GM20431 (cell line): ENCODE measurements at regions not wholly inside any gene's neighbourhood (a gene's known extent, or its start where the extent isn't known, plus 50 kb on each side); places are given as distances from the start of the nearest gene placed in this dataset.
"Not testable (repeated sequence)": the region's sequence is repeated elsewhere in the genome, so short reads cannot be mapped to it uniquely, and the experiment has no call there.

ENCODE experiments used
- in situ Hi-C: fragments of 300-500 bp; cut with MseI, MboI; formaldehyde crosslinking; loops from one replicate; pipeline ENCODE4 v1.15.0; 2020; ENCODE audit warnings: low sequenced_read_pairs; ENCODE audit not compliant: unreplicated experiment

GRCh38 chr7:97234494-97234893, 117.0 kb downstream of the SDHAF3 start:
- in situ Hi-C loops, result not testable (repeated sequence)

- in situ Hi-C loops, result no loop called here
Observed at GRCh38 chr7:97246317-97246716, 128.8 kb downstream of the SDHAF3 start.

- in situ Hi-C loops, result not testable (repeated sequence)
Observed at GRCh38 chr7:97258187-97258586, 140.7 kb downstream of the SDHAF3 start.

GRCh38 chr7:97269741-97270140, 152.2 kb downstream of the SDHAF3 start:
- in situ Hi-C loops, result no loop called here

DNA sequence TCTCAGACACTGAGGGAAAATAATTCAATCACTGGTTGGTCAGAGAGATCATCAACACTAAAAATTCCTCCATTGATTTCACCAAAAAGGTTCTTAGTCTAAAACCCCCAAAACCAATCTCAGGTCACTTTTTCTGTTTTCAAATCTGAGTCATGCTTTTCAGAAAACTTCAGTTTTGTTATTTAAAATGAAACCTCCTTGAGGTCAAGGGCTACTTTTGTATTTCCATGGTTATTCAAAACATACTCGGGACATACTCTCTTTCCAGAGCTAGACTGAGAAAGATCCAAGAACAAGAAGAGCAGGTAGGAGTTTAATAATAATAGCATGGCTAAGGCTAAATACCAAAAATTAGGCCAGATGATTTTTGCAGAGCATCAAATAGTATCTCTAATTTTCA, 152.8 kb downstream of the SDHAF3 start:
- in situ Hi-C loops, result no loop called here

DNA sequence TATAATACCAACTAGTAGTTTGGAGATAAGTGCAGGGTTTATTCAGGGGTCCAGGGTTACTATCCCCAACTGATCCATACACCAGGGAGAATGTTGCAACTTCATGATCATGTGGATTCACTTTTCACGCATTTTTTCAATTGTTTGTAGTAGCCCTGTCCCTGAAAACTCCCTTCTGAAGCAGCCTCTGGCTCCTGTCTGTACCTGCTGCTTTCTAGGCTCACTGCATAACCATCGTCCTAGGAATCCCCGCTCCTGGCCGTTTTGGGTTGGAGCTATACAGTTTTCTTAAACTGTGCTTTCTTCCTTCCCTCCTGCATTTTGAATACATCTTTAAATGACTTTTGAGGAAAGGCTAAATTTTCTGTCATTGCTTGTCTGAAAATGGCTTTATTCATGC, 154.1 kb downstream of the SDHAF3 start:
- in situ Hi-C loops, result no loop called here

DNA sequence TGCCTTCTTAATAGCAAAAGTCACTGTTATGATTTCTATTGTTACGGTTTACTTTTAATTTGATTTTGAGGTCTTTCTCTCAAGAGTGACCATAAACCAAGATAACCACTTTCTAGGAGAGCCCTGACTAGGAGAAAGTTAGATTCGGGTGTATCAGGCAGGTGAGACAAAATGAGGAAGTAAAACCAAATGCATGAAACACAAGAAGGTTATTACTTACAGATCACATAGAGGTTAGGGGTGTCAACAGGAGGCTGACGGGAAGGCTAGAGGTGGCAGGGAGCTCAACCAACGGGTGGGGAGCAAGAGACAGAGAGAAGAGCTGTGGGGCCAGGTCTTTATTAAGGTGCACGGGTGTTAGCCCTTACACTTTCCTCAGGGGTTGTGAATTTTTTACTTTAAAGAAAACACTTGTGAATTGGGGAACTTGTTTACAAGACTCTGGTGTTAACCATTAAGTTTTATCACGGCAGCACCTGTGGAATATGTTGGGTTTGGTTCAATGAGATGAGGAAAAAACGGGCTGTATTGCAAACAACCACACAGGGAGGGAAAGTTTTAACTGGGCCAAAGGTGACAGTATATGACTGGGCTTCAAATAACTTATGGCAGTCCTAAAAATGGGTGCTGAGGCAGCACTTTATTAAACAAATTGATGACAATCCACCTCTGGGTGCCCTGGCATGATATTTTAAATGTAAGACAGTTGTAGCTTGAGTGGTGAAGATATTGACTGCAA, 154.9 kb downstream of the SDHAF3 start:
- in situ Hi-C loops, result no loop called here

- in situ Hi-C loops, result loop anchor here (25.0 kb wide), 1 partner anchor 112 kb away; no protein-coding TSS in a partner anchor
Observed at GRCh38 chr7:97275475-97275874, 158.0 kb downstream of the SDHAF3 start.

DNA sequence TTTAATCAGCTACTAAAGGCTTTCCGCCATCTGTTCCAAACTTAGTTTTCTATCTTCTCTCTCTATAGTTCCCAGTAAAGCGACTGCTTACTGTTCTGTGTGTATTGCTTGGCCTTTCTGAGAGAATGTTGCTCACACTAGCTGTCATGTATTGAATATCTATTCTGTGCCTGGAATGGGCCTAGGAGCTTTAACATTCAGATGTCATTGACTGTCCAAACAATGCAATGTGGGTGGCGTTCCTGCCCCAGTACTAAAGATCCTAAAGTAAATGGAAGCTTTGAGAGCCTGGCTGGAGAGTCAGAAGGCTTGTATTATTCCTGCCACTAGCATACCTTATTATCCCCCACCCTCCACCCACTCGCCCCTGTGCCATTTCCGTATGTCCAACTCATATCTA, 163.5 kb downstream of the SDHAF3 start:
- in situ Hi-C loops, result loop anchor here (25.0 kb wide), 1 partner anchor 106 kb away; no protein-coding TSS in a partner anchor

- in situ Hi-C loops, result loop anchor here (25.0 kb wide), 1 partner anchor 102 kb away; no protein-coding TSS in a partner anchor
Observed at GRCh38 chr7:97285348-97285747, 167.8 kb downstream of the SDHAF3 start.

GRCh38 chr7:97293031-97293430, 175.5 kb downstream of the SDHAF3 start:
- in situ Hi-C loops, result loop anchor here (25.0 kb wide), 1 partner anchor 94 kb away; no protein-coding TSS in a partner anchor

DNA sequence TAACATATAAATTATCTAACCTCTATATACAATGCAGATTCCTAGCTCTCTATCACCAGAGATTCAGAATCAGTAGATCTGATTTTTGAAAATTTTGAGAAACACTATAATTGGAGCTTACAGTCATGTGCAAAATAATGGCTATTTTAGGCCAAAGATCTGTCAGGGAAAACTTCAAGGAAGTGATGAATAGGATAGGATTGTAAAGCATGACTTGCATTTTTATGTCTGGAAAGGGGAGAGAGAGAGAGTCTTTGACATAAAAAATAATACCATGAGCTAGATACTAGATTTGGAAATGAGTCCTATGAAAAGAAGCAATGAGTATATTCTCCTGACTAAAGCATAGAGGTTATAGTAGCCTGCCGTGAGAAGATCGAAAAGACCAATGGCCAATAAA, 181.1 kb downstream of the SDHAF3 start:
- in situ Hi-C loops, result loop anchor here (25.0 kb wide), 1 partner anchor 89 kb away; no protein-coding TSS in a partner anchor

DNA sequence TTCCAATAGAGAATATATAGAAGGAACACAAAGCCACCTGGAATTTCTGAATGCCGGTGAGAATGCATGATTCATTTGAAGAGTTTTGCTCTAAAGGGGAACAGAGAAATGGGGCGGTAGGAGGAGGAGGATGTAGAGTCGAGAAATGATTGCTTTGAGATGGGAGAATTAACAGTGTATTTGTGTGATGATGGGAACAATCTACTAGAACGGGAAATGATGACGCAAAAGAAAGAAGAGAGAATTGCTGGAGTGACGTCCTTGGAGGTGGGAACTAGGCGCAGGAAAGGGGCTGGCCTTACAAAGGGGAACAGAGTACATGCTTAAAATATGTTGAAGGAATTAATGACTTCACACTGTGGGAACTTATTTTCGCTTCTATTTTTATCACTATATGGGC, 188.1 kb downstream of the SDHAF3 start:
- in situ Hi-C loops, result no loop called here

DNA sequence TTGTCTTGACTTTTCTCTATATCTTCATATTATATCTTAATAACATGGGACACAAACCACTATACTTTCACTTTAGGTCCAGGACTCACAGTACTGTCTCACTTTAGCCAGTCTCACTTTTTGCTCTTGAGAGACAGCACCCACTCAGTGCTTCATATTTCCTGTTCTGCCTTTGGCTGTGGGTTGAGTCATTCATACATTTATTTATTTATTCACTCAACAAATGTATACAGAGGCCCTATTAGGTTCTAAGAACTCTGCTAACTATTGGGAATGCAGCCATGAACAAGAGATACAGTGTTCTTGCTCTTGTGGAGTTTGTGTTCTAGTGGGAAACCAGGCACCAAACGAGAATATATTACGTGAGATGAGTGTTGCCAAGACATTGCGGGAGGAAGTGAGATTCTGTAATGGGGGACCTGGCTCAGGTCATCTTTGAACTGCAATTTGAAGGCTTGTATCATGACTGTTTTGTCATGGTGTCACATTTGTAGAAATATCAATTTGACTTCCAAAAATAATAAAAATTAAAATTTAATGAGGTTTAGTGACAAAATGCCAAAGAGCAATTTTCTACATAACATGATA, 190.1 kb downstream of the SDHAF3 start:
- in situ Hi-C loops, result no loop called here

GRCh38 chr7:97313900-97314299, 196.4 kb downstream of the SDHAF3 start:
- in situ Hi-C loops, result no loop called here

DNA sequence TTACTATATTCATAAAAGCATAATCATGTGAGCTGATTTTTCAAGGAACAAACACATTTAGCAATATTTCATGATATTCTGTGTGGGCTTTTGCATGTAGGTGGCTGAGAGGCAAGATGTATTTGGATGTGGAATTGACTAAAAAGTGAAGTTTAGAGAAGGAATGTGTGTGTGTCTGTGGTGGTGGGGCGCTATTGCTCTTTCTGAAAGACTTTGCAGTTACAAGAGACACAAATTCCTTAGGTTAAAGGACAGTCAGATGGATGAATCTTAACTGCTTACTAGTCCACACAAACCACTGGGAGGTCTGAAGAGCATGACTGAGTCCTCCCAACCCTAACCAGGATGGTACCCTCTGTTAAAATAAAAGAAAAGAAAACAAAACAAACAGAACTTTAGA, 200.1 kb downstream of the SDHAF3 start:
- in situ Hi-C loops, result no loop called here

DNA sequence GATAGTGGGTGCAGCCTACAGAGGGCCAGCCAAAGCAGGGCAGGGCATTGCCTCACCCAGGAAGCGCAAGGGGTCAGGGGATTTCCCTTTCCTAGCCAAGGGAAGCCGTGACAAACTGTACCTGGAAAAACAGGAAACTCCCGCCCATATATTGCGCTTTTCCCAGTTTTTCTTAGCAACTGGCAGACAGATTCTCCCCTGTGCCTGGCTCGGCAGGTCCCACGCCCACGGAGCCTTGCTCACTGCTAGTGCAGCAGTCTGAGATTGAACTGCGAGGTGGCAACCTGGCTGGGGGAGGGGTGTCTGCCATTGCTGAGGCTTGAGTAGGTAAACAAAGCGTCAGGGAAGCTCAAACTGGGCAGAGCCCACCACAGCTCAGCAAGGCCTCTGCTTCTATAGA, 212.4 kb downstream of the SDHAF3 start:
- in situ Hi-C loops, result not testable (repeated sequence)

DNA sequence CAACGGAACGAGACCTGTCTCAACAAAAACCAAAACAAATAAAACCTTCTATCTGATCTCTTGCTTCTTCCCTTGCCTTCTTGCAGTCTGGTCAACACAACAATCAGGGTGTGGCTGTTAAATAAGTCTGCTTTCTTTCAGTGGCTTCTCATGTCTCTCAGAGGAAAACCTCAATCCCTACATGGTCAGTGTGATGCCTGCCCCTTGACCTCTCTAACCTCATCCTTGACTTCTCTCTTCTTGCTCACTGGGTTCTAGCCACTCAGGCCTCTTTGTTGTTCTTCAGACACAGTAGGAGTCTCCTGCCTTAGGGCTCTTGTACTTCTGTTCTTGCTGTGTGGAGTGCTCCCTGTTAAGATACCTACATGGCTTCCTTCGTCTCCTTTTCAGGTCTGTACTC, 220.4 kb downstream of the SDHAF3 start:
- in situ Hi-C loops, result no loop called here

DNA sequence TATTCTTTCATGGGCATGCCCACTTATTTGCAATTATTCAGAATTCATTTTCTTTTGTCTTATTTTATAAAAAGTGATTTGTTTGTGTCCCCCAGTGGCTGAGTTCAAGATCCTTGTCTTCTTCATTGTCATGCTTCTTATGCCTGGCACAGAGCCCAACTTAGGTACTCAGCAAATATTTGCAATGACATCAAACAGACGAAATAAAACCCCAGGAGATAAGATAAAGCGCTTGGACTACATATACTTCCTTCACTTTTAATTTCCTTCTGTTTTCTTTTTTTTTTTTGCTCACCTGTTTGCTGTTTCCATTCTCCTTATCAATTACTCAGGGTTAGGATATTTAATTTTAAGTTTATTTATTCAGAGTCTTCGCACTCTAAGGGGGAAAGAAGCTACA, 225.0 kb downstream of the SDHAF3 start:
- in situ Hi-C loops, result no loop called here

GRCh38 chr7:97346349-97346748, 228.9 kb downstream of the SDHAF3 start:
- in situ Hi-C loops, result no loop called here

- in situ Hi-C loops, result no loop called here
Observed at GRCh38 chr7:97351488-97351887, 234.0 kb downstream of the SDHAF3 start.

DNA sequence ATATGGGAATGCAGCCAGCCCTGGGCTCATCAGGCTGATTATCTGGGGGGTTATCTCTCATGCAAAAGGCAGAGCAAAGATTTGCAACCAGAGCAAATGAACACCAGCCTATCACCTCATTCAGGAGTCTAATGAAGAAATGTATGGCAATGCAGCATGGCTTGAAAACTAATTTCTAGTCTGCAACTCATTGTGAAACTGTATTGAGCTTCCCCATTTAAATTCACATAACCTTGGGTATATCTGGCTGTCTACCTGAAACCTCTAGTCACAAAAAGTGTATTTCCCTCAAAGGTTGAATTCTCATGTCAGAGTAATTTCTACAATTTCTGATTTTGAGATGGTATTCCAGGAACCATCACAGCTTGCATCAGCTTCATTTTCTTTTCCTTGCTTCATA, 240.0 kb downstream of the SDHAF3 start:
- in situ Hi-C loops, result no loop called here
